ENCODE measurements at regions not wholly inside any gene's neighbourhood (a gene's known extent, or its start where the extent isn't known, plus 50 kb on each side); places are given as distances from the start of the nearest gene placed in this dataset.

DNA sequence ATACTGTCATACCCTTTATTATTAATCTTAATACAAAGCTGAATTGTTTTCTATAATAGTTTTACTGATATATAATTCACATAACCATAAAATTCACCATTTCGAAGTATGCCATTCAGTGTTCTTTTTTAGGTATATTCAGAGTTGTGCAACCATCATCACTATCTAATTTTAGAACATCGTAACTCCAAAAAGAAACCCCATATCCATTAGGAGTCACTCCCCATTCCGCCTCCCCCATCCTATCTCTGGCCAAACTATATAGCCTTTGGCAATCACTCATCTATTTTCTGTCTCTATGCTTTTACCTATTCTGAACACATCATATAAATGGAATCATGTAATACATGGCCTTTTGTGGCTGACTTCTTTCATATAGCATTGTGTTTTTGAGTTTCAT lies 169.7 kb upstream of the GALNT15 start:
- Histone ChIP-seq H4K20me1 (ENCODE audit: insufficient read depth, low read length) (no peaks in the 10 kb centered on the region), H3K79me1 (ENCODE audit: low read depth in 1 of 2, low read length in 2 of 2) (no peaks in the 10 kb centered on the region), H4K8ac (ENCODE audit: low read depth in 2 of 2, low read length in 2 of 2) (no peak overlapping the region), H2AK9ac (replicated peaks; ENCODE audit: low read depth, low read length, poor library complexity) (no peak overlapping the region), H2BK15ac (ENCODE audit: low read depth, low read length) (no peak overlapping the region), H3K18ac (ENCODE audit: low read depth, low read length) (no peak overlapping the region), H3K56ac (ENCODE audit: extremely low read depth, insufficient read depth, low read length) (no peak overlapping the region), H3K4me3 (ENCODE audit: insufficient read depth, low read depth, low read length) (no peak overlapping the region), H2AFZ (replicated peaks; ENCODE audit: low read length, poor library complexity) (no peak overlapping the region), H3K27me3 (ENCODE audit: control insufficient read depth, insufficient read depth, low read length) (no peaks in the 10 kb centered on the region), H3K4ac (ENCODE audit: low read depth, low read length) (no peak overlapping the region), H2BK120ac (ENCODE audit: low read depth, low read length) (no peak overlapping the region), H3K4me1 (ENCODE audit: control insufficient read depth, insufficient read depth, low read length) (no peaks in the 10 kb centered on the region), H3K9me3 (ENCODE audit: control insufficient read depth, insufficient read depth, low read length) (peaks cover 5% of the 10 kb centered on the region), H3K36me3 (ENCODE audit: control insufficient read depth, insufficient read depth, low read length) (no peaks in the 10 kb centered on the region), H2BK5ac (ENCODE audit: low read depth, low read length, poor library complexity, severe bottlenecking) (no peak overlapping the region), H3K9me1 (ENCODE audit: insufficient read depth, low read length) (no peaks in the 10 kb centered on the region), H2BK20ac (ENCODE audit: low read depth, low read length) (no peak overlapping the region), H4K91ac (ENCODE audit: insufficient read depth, low read depth, low read length) (no peak overlapping the region), H2AK5ac (ENCODE audit: low read depth, low read length) (no peak overlapping the region), H4K5ac (ENCODE audit: low read depth, low read length) (no peak overlapping the region), H3K14ac (replicated peaks; ENCODE audit: low read depth, low read length) (no peak overlapping the region), H3K4me2 (ENCODE audit: low read depth, low read length) (no peak overlapping the region), H3K23ac (ENCODE audit: low read depth, low read length) (no peak overlapping the region), H3K27ac (ENCODE audit: insufficient read depth, low read length) (no peak overlapping the region), H3K9ac (ENCODE audit: low read depth, low read length) (no peak overlapping the region)
- DNase-seq (no peak), ATAC-seq (ENCODE audit: low read depth) (no peak)
- dilution Hi-C loops (cut with HindIII; ENCODE audit: low sequenced_read_pairs, unreplicated experiment): no loop called here
- no TSS peak for BruUV-seq (replicated peaks)
- TF ChIP-seq BHLHE40 (IDR thresholded peaks at IDR 0.05; ENCODE audit: low read depth, low read length): no peak
- ChIA-PET CTCF (no interaction called here), POLR2A (ENCODE audit: unreplicated experiment) (no interaction called here)
- no CpG with 5 or more reads among the region's 3 CpGs for WGBS, 2 experiments (ENCODE audit: extremely low coverage in 2 of 2, insufficient read length in 1 of 2)
- intact Hi-C loops (cut with micrococcal nuclease): loop anchor here (2.0 kb wide), 1 partner anchor 14 kb away; no protein-coding TSS in a partner anchor
- in situ Hi-C loops (cut with MboI; ENCODE audit: low sequenced_read_pairs): no loop called here

Data from IMR-90 (cell line).